Mesendoderm (in vitro differentiated cells): ENCODE measurements at regions not wholly inside any gene's neighbourhood (a gene's known extent, or its start where the extent isn't known, plus 50 kb on each side); places are given as distances from the start of the nearest gene placed in this dataset.
"Not testable (repeated sequence)": the region's sequence is repeated elsewhere in the genome, so short reads cannot be mapped to it uniquely, and the experiment has no call there.

Source experiments
- DNase-seq: peaks from one replicate; pipeline ENCODE4 v3.0.0; 2013
- H2AK5ac ChIP-seq: 2 replicates; pipeline ENCODE4 v1.6.1; 2013; ENCODE audit warnings: low read length, inconsistent platforms
- H2BK120ac ChIP-seq: 2 replicates; pipeline ENCODE4 v1.6.1; 2013; ENCODE audit warnings: low read depth, mild to moderate bottlenecking, low read length, moderate library complexity, mixed read lengths
- H2BK15ac ChIP-seq: replicated peaks from 2 replicates; pipeline ENCODE4 v1.6.1; 2013; ENCODE audit warnings: low read depth, mild to moderate bottlenecking, moderate library complexity
- H2BK5ac ChIP-seq: 2 replicates; pipeline ENCODE4 v1.6.1; 2013; ENCODE audit warnings: low read length, inconsistent platforms
- H3K18ac ChIP-seq: 2 replicates; pipeline ENCODE4 v1.6.1; 2013; ENCODE audit warnings: mild to moderate bottlenecking, low read length, mixed read lengths
- H3K23ac ChIP-seq: one replicate; pipeline ENCODE4 v1.6.1; 2013; ENCODE audit warnings: low read length
- H3K27ac ChIP-seq: 2 replicates; pipeline ENCODE4 v1.5.1; 2013; ENCODE audit warnings: low read depth, mild to moderate bottlenecking, inconsistent platforms, low read length, moderate library complexity
- H3K27me3 ChIP-seq: 2 replicates; pipeline ENCODE4 v1.6.1; 2013; ENCODE audit warnings: low read length, control low read depth, mild to moderate bottlenecking, inconsistent platforms; ENCODE audit not compliant: insufficient read depth, poor library complexity
- H3K36me3 ChIP-seq: 2 replicates; pipeline ENCODE4 v1.6.1; 2013; ENCODE audit warnings: low read length, inconsistent platforms; ENCODE audit not compliant: control insufficient read depth, insufficient read depth
- H3K4ac ChIP-seq: one replicate; pipeline ENCODE4 v1.6.1; 2013; ENCODE audit warnings: low read depth, mild to moderate bottlenecking, low read length, moderate library complexity
- H3K4me1 ChIP-seq: 2 replicates; pipeline ENCODE4 v1.6.1; 2013; ENCODE audit warnings: low read depth, low read length, inconsistent platforms; ENCODE audit not compliant: control insufficient read depth
- H3K4me2 ChIP-seq: 2 replicates; pipeline ENCODE4 v1.6.1; 2013; ENCODE audit warnings: low read length
- H3K4me3 ChIP-seq: 2 replicates; pipeline ENCODE4 v1.5.1; 2013; ENCODE audit warnings: mild to moderate bottlenecking, low read length
- H3K56ac ChIP-seq: one replicate; pipeline ENCODE4 v1.6.1; 2013; ENCODE audit warnings: low read length
- H3K79me1 ChIP-seq: 2 replicates; pipeline ENCODE4 v1.6.1; 2013; ENCODE audit warnings: low read length, inconsistent platforms
- H3K79me2 ChIP-seq: 2 replicates; pipeline ENCODE4 v1.6.1; 2013; ENCODE audit warnings: mild to moderate bottlenecking, low read length; ENCODE audit not compliant: control insufficient read depth, insufficient read depth
- H3K9ac ChIP-seq: 2 replicates; pipeline ENCODE4 v1.6.1; 2013; ENCODE audit warnings: low read length, inconsistent platforms
- H4K5ac ChIP-seq: one replicate; pipeline ENCODE4 v1.6.1; 2013; ENCODE audit warnings: low read length
- H4K8ac ChIP-seq: one replicate; pipeline ENCODE4 v1.6.1; 2013; ENCODE audit warnings: low read depth, mild to moderate bottlenecking, control low read depth, low read length, moderate library complexity
- WGBS: extraction: QIAGEN DNeasy Blood & Tissue Kit; methylation state at CpG from one replicate; pipeline ENCODE4 v1.1.7; 2013; ENCODE audit warnings: low lambda C conversion rate, missing lambda C conversion rate; ENCODE audit not compliant: insufficient coverage; ENCODE audit errors: extremely low coverage; 5-methylcytosine and 5-hydroxymethylcytosine counted together

DNA sequence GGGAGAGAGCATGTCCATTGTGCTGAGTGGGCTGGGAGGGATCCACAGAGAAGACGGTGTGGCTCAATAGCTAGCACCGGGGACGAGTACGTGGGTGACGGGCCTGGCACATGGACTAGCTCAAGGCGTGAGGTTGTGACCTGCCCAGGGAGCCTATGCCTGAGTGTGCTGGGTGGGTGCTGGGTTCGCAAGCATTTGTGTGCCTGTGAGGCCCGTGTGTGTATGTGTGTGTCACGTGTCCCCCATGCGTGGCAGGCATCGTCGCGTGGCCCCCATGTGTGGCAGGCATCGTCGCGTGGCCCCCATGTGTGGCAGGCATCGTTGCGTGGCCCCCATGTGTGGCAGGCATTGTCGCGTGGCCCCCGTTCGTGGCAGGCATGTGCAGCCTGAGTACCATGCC, 109.2 kb downstream of the TMEM121 start:
- Histone ChIP-seq H3K23ac (no peak overlapping the region), H3K4me3 (no peak overlapping the region), H3K36me3 (no peaks in the 10 kb centered on the region), H2BK15ac (no peak overlapping the region), H3K4me2 (no peak overlapping the region), H4K8ac (no peak overlapping the region), H3K79me2 (no peaks in the 10 kb centered on the region), H2AK5ac (no peak overlapping the region), H2BK5ac (no peak overlapping the region), H3K27ac (no peak overlapping the region), H3K4ac (no peak overlapping the region), H3K79me1 (no peaks in the 10 kb centered on the region), H3K27me3 (no peaks in the 10 kb centered on the region), H2BK120ac (no peak overlapping the region), H4K5ac (no peak overlapping the region), H3K56ac (no peak overlapping the region), H3K9ac (no peak overlapping the region), H3K4me1 (no peaks in the 10 kb centered on the region), H3K18ac (no peak overlapping the region)
- no CpG with 5 or more reads among the region's 22 CpGs for WGBS
- no peak for DNase-seq

DNA sequence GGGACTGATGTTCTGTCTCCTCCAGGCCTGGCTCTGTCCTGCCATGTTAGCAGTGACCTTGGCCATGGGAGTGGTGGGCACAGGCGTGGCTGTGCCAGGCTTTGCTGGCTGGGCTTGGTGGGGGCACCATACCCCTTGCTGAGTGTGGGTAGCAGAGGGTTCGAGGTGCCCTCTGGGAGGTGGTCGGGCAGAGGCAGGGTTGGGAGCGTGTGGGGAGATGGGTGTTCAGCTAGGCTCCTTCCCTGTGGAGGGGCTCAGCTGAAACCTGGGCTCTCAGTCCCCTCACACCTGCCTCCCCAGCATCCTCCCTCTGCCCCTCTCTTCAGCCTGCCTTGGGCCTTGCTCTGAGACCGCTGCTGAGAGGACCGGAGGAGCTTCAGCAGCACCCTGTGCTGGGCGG, 109.6 kb downstream of the TMEM121 start:
- not testable (repeated sequence) for H3K18ac ChIP-seq, H3K9ac ChIP-seq, H3K23ac ChIP-seq, H3K79me1 ChIP-seq, H3K36me3 ChIP-seq, H3K79me2 ChIP-seq, H2BK15ac ChIP-seq, H3K4me3 ChIP-seq, H2BK120ac ChIP-seq, H4K8ac ChIP-seq, DNase-seq, H2BK5ac ChIP-seq, H3K4ac ChIP-seq, H3K56ac ChIP-seq, H3K4me2 ChIP-seq, H3K4me1 ChIP-seq, H3K27me3 ChIP-seq, H2AK5ac ChIP-seq, H4K5ac ChIP-seq, H3K27ac ChIP-seq
- WGBS, result no CpG with 5 or more reads among the region's 7 CpGs

DNA sequence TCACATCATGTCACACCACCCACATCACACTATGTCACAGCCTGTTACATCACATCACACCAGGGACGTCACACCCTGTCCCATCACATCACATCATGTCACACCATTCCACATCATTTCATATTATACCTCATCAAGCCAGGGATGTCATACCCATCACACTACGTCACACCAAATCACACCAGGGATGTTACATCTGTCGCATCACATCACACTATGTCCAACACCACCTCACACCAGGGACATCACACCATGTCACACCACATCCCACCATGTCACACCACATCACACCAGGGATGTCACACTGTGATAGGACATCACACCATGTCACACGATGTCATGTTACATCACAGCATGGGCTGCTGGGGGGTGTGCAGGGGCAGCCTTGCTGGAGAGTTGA, 110.6 kb downstream of the TMEM121 start:
- Histone ChIP-seq H3K79me2 (no peaks in the 10 kb centered on the region), H3K27me3 (no peaks in the 10 kb centered on the region), H3K4me1 (no peaks in the 10 kb centered on the region), H2AK5ac (no peak overlapping the region), H3K79me1 (no peaks in the 10 kb centered on the region), H3K18ac (no peak overlapping the region), H4K8ac (no peak overlapping the region), H3K4me2 (no peak overlapping the region), H3K4ac (no peak overlapping the region), H3K56ac (no peak overlapping the region), H4K5ac (no peak overlapping the region), H2BK5ac (no peak overlapping the region), H2BK15ac (no peak overlapping the region), H3K27ac (no peak overlapping the region), H3K23ac (no peak overlapping the region), H3K4me3 (no peak overlapping the region), H2BK120ac (no peak overlapping the region), H3K36me3 (no peaks in the 10 kb centered on the region), H3K9ac (no peak overlapping the region)
- DNase-seq, result no peak
- WGBS, result no CpG with 5 or more reads among the region's 4 CpGs

DNA sequence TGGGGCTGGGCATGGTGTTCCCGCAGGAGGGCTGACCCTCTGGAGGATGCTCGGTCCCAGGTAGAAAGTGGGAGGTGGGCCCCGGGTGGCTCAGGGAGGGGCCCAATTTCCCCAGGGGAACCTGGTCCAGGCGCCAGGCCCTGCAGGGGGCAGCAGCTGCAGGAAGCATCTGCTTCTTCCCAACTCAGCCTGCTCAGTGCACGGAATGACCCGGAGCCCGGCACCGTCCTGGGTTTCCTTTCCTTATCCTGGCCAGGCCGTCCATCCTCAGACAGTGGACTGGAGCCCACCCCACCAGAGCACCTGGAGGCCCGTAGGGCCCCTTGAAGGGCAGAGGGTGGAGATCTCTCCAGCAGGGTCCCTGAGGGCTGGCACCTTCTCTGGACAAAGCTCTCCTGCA, 111.0 kb downstream of the TMEM121 start:
- no CpG with 5 or more reads among the region's 10 CpGs for WGBS
- H3K36me3 ChIP-seq, H3K18ac ChIP-seq, H3K4ac ChIP-seq, H3K27me3 ChIP-seq, H4K8ac ChIP-seq, H3K56ac ChIP-seq, H2AK5ac ChIP-seq, H2BK120ac ChIP-seq, H2BK5ac ChIP-seq, H3K9ac ChIP-seq, H3K4me3 ChIP-seq, H2BK15ac ChIP-seq, H4K5ac ChIP-seq, H3K4me1 ChIP-seq, H3K4me2 ChIP-seq, H3K23ac ChIP-seq, H3K79me1 ChIP-seq, DNase-seq, H3K79me2 ChIP-seq, H3K27ac ChIP-seq: not testable (repeated sequence)

DNA sequence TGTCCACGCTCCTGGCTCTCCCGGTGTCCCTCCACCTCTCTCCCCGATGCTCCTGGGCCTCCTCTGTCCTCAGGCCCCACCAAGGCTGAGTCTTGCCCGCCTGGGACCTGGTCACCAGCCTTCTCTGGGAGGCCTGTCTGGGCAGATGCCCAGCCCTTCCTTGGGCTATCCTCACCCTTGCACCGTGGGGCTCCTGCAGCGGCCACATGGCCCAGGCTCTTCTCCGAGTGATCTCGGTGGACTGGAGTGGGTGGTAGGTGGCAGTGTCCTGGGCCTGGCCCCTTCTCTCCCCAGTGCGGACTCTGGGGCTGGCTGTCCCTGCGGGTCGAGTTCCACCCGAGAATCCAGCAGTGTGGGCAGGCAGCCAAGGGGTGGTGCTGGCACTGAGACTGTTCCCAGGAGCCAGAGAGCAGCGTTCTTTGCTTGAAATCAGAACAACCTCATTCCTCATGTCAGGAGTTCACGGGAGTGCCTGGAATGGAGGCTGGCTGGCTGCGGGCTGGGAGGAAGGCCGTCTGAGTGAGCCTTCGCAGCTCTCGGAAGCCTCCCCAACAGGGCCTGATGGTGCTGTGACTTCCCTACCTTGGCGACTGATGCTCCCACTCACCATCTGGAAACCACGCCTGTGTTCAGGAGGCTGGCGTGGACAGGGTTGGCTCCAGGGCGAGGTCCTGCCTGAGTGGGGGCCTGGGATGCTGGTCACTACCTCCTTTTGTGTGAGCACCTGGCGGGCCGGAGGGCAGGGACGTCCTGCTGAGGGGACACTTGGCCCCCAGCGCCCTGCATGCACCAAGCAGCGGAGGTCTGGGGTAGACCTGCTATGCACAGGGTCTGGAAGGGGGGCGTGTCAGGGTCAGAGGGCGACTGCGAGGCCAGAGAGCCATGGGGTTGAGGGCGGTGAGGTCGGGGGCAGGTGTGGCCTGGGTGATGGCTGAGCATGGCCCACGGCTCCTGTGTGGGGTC, 113.9 kb downstream of the TMEM121 start:
- not testable (repeated sequence) for H2BK120ac ChIP-seq, H3K18ac ChIP-seq, H3K56ac ChIP-seq, H4K8ac ChIP-seq, H2BK15ac ChIP-seq, H3K4me1 ChIP-seq, H2BK5ac ChIP-seq, H3K4ac ChIP-seq, H4K5ac ChIP-seq, H3K23ac ChIP-seq, DNase-seq, H3K9ac ChIP-seq, H2AK5ac ChIP-seq, H3K36me3 ChIP-seq, H3K79me1 ChIP-seq, H3K4me2 ChIP-seq, H3K27ac ChIP-seq, H3K27me3 ChIP-seq, H3K79me2 ChIP-seq, H3K4me3 ChIP-seq
- WGBS, result no CpG with 5 or more reads among the region's 33 CpGs
